Neural progenitor cell (in vitro differentiated cells): ENCODE measurements at regions not wholly inside any gene's neighbourhood (a gene's known extent, or its start where the extent isn't known, plus 50 kb on each side); places are given as distances from the start of the nearest gene placed in this dataset.

Experiments used
- DNase-seq: peaks from one replicate; pipeline ENCODE4 v3.0.0-alpha.2; 2016; ENCODE audit warnings: low spot score
- H2AFZ ChIP-seq: fragments of 200-600 bp; sonication (generic); replicated peaks from 2 replicates; pipeline ENCODE4 v1.6.1; 2016; ENCODE audit warnings: antibody characterized with exemption
- H3F3A ChIP-seq: fragments of 200-600 bp; sonication (generic); 2 replicates; pipeline ENCODE4 v1.6.1; 2016; ENCODE audit warnings: antibody characterized with exemption, low read depth
- H3K27ac ChIP-seq: fragments of 200-600 bp; sonication (generic); 2 replicates; pipeline ENCODE4 v1.5.1; 2016; ENCODE audit warnings: mild to moderate bottlenecking
- H3K27me3 ChIP-seq: fragments of 200-600 bp; sonication (generic); 2 replicates; pipeline ENCODE4 v1.6.1; 2016; ENCODE audit warnings: mild to moderate bottlenecking, moderate library complexity
- H3K36me3 ChIP-seq: fragments of 200-600 bp; sonication (generic); 2 replicates; pipeline ENCODE4 v1.5.1; 2016
- H3K4me1 ChIP-seq: fragments of 200-600 bp; sonication (generic); 2 replicates; pipeline ENCODE4 v1.6.1; 2016; ENCODE audit warnings: mixed run types
- H3K4me2 ChIP-seq: fragments of 200-600 bp; sonication (generic); 2 replicates; pipeline ENCODE4 v1.6.1; 2016
- H3K4me3 ChIP-seq: fragments of 200-600 bp; sonication (generic); 2 replicates; pipeline ENCODE4 v1.5.1; 2016
- H3K79me2 ChIP-seq: fragments of 200-600 bp; sonication (generic); 2 replicates; pipeline ENCODE4 v1.6.1; 2016; ENCODE audit warnings: low read depth
- H3K9ac ChIP-seq: fragments of 200-600 bp; sonication (generic); 2 replicates; pipeline ENCODE4 v1.6.1; 2016
- H3K9me3 ChIP-seq: fragments of 200-600 bp; sonication (generic); 2 replicates; pipeline ENCODE4 v1.5.1; 2016; ENCODE audit warnings: low read depth
- H4K20me1 ChIP-seq: fragments of 200-600 bp; sonication (generic); 2 replicates; pipeline ENCODE4 v1.6.1; 2016; ENCODE audit warnings: low read depth
- H3K27ac Mint-ChIP-seq: 3 replicates; pipeline ENCODE4 v1.8.0; 2021; ENCODE audit warnings: mixed read lengths
- H3K27me3 Mint-ChIP-seq: 2 replicates; pipeline ENCODE4 v1.8.0; 2022; ENCODE audit warnings: low read depth, mild to moderate bottlenecking, inconsistent platforms, moderate library complexity, mixed read lengths; ENCODE audit not compliant: insufficient read depth
- H3K36me3 Mint-ChIP-seq: 3 replicates; pipeline ENCODE4 v1.8.0; 2021; ENCODE audit warnings: mixed read lengths
- H3K4me1 Mint-ChIP-seq: 3 replicates; pipeline ENCODE4 v1.8.0; 2021; ENCODE audit warnings: mixed read lengths
- H3K4me3 Mint-ChIP-seq: 3 replicates; pipeline ENCODE4 v1.8.0; 2021; ENCODE audit warnings: mild to moderate bottlenecking, moderate library complexity, mixed read lengths
- H3K9me3 Mint-ChIP-seq: 3 replicates; pipeline ENCODE4 v1.8.0; 2020; ENCODE audit warnings: mixed read lengths
- CTCF ChIP-seq: fragments of 200-600 bp; sonication (generic); IDR thresholded peaks from 2 replicates; pipeline ENCODE4 v1.5.1; 2017; ENCODE audit warnings: antibody characterized with exemption, mild to moderate bottlenecking
- EZH2 ChIP-seq: fragments of 200-600 bp; sonication (generic); IDR thresholded peaks from 2 replicates; pipeline ENCODE4 v1.6.1; 2017; ENCODE audit warnings: antibody characterized with exemption, mild to moderate bottlenecking, moderate library complexity
- EZH2phosphoT487 ChIP-seq: fragments of 200-600 bp; sonication (generic); IDR thresholded peaks from 2 replicates; pipeline ENCODE4 v1.6.1; 2017; ENCODE audit warnings: antibody characterized with exemption

- no peak overlapping the region for H3K27ac ChIP-seq
- Mint-ChIP-seq H3K36me3 (no peaks in the 10 kb centered on the region), H3K4me3 (no peak overlapping the region), H3K9me3 (peaks cover 3% of the 10 kb centered on the region), H3K4me1 (peaks cover 2% of the 10 kb centered on the region), H3K27ac (no peak overlapping the region), H3K27me3 (peaks cover 2% of the 10 kb centered on the region)
- no peaks in the 10 kb centered on the region for H4K20me1 ChIP-seq
- H3K27me3 ChIP-seq = no peaks in the 10 kb centered on the region
- no peak overlapping the region for H3K4me3 ChIP-seq
- H3K4me2 ChIP-seq = no peak overlapping the region
- H3K4me1 ChIP-seq = no peaks in the 10 kb centered on the region
- no peaks in the 10 kb centered on the region for H3K36me3 ChIP-seq
- no peak overlapping the region for H2AFZ ChIP-seq
- no peaks in the 10 kb centered on the region for H3K9me3 ChIP-seq
- TF ChIP-seq EZH2phosphoT487 = no peak
- TF ChIP-seq EZH2 = no peak
- TF ChIP-seq CTCF = no peak
- H3K9ac ChIP-seq = no peak overlapping the region
- DNase-seq = no peak
- H3F3A ChIP-seq = no peaks in the 10 kb centered on the region
- no peaks in the 10 kb centered on the region for H3K79me2 ChIP-seq
Observed at GRCh38 chr9:89829346-89829745, 224.5 kb downstream of the GADD45G start.

- H3K27me3 ChIP-seq = no peaks in the 10 kb centered on the region
- peaks cover 16% of the 10 kb centered on the region for H3K4me1 Mint-ChIP-seq
- H3K36me3 Mint-ChIP-seq = no peaks in the 10 kb centered on the region
- no peak overlapping the region for H3K9ac ChIP-seq
- no peaks in the 10 kb centered on the region for H3K9me3 ChIP-seq
- no peak overlapping the region for H3K4me3 Mint-ChIP-seq
- H3K79me2 ChIP-seq = no peaks in the 10 kb centered on the region
- H3K4me2 ChIP-seq = no peak overlapping the region
- no peaks in the 10 kb centered on the region for H4K20me1 ChIP-seq
- TF ChIP-seq EZH2 = no peak
- TF ChIP-seq EZH2phosphoT487 = no peak
- TF ChIP-seq CTCF = no peak
- DNase-seq = no peak
- H3K9me3 Mint-ChIP-seq = peaks cover 3% of the 10 kb centered on the region
- H3K4me3 ChIP-seq = no peak overlapping the region
- no peak overlapping the region for H3K27ac ChIP-seq
- H2AFZ ChIP-seq = no peak overlapping the region
- H3K36me3 ChIP-seq = no peaks in the 10 kb centered on the region
- H3F3A ChIP-seq = no peaks in the 10 kb centered on the region
- no peak overlapping the region for H3K27ac Mint-ChIP-seq
- peaks cover 6% of the 10 kb centered on the region for H3K4me1 ChIP-seq
- peaks cover 2% of the 10 kb centered on the region for H3K27me3 Mint-ChIP-seq
Observed at GRCh38 chr9:89835666-89836065, 230.9 kb downstream of the GADD45G start.

GRCh38 chr9:89837162-89837933, 232.5 kb downstream of the GADD45G start:
- TF ChIP-seq EZH2phosphoT487 (no peak), EZH2 (no peak), CTCF (no peak)
- Mint-ChIP-seq H3K27ac (no peak overlapping the region), H3K36me3 (no peaks in the 10 kb centered on the region), H3K4me1 (peaks cover 16% of the 10 kb centered on the region), H3K27me3 (peaks cover 2% of the 10 kb centered on the region), H3K9me3 (peaks cover 2% of the 10 kb centered on the region), H3K4me3 (no peak overlapping the region)
- Histone ChIP-seq H3K4me1 (peaks cover 6% of the 10 kb centered on the region), H3K9ac (no peak overlapping the region), H3F3A (no peaks in the 10 kb centered on the region), H3K9me3 (no peaks in the 10 kb centered on the region), H2AFZ (no peak overlapping the region), H3K79me2 (no peaks in the 10 kb centered on the region), H3K36me3 (no peaks in the 10 kb centered on the region), H3K27ac (no peak overlapping the region), H3K27me3 (no peaks in the 10 kb centered on the region), H3K4me3 (no peak overlapping the region), H4K20me1 (no peaks in the 10 kb centered on the region), H3K4me2 (no peak overlapping the region)
- no peak for DNase-seq
